CD4-positive, alpha-beta T cell (primary cell): ENCODE measurements at regions not wholly inside any gene's neighbourhood (a gene's known extent, or its start where the extent isn't known, plus 50 kb on each side); places are given as distances from the start of the nearest gene placed in this dataset.

Experiments
- ATAC-seq: fragments of 200-7000 bp; cut with Tn5 transposase; one replicate; pipeline ENCODE4 v1.10.0; 2022; ENCODE audit warnings: mild to moderate bottlenecking; ENCODE audit not compliant: poor library complexity
- CTCF ChIA-PET: fragments of 350-600 bp; sonication (Branson Sonifier 250); formaldehyde crosslinking; loops from one replicate; lab custom pipeline; 2021; ENCODE audit warnings: antibody characterized with exemption, inconsistent platforms; lab: Charles Lee
- POLR2A ChIA-PET: fragments of 350-600 bp; sonication (Branson Sonifier 250); formaldehyde crosslinking; loops from one replicate; lab custom pipeline; 2021; ENCODE audit warnings: antibody characterized with exemption, inconsistent platforms; lab: Charles Lee
- DNase-seq, 14 experiments: peaks; one replicate each; pipeline ENCODE4 v3.0.0-alpha.2; 2013 to 2020; ENCODE audit warnings: mixed read lengths in 2 of 14
- H3K27ac ChIP-seq, 2 donors: one replicate each; pipeline versions ENCODE4 v1.5.1 to v1.7.0; 2013; ENCODE audit warnings: low read length in 2 of 2, low read depth in 1 of 2, mild to moderate bottlenecking in 1 of 2
- H3K27me3 ChIP-seq, 2 experiments: 1 replicate in 1 of 2; 2 replicates in 1 of 2; pipeline versions ENCODE4 v1.6.1 to v1.7.0; 2013; ENCODE audit warnings: low read length in 2 of 2, control low read depth in 1 of 2, mild to moderate bottlenecking in 1 of 2, moderate library complexity in 1 of 2; ENCODE audit not compliant: insufficient read depth in 2 of 2, control insufficient read depth in 1 of 2
- H3K36me3 ChIP-seq: one replicate; pipeline ENCODE4 v1.6.1; 2013; ENCODE audit warnings: low read length, control low read depth; ENCODE audit not compliant: insufficient read depth
- H3K4me1 ChIP-seq: one replicate; pipeline ENCODE4 v1.6.1; 2013; ENCODE audit warnings: low read length, control low read depth; ENCODE audit not compliant: insufficient read depth
- H3K4me3 ChIP-seq: one replicate; pipeline ENCODE4 v1.5.1; 2013; ENCODE audit warnings: mild to moderate bottlenecking, low read length, moderate library complexity
- H3K9me3 ChIP-seq, 2 experiments: 1 replicate in 1 of 2; 2 replicates in 1 of 2; pipeline versions ENCODE4 v1.6.1 to v1.7.0; 2013; ENCODE audit warnings: low read length in 2 of 2, mild to moderate bottlenecking in 2 of 2, control low read depth in 1 of 2, moderate library complexity in 1 of 2; ENCODE audit not compliant: control insufficient read depth in 1 of 2, insufficient read depth in 1 of 2
- H3K27ac Mint-ChIP-seq: one replicate; pipeline ENCODE4 v1.8.0; 2020; ENCODE audit warnings: mixed read lengths
- H3K27me3 Mint-ChIP-seq: one replicate; pipeline ENCODE4 v1.8.0; 2021; ENCODE audit warnings: mixed read lengths
- H3K36me3 Mint-ChIP-seq: one replicate; pipeline ENCODE4 v1.8.0; 2021; ENCODE audit warnings: low read depth, mixed read lengths
- H3K4me1 Mint-ChIP-seq: one replicate; pipeline ENCODE4 v1.8.0; 2021; ENCODE audit warnings: low read depth, mixed read lengths
- H3K4me3 Mint-ChIP-seq: one replicate; pipeline ENCODE4 v1.8.0; 2020; ENCODE audit warnings: mild to moderate bottlenecking, mixed read lengths
- H3K9me3 Mint-ChIP-seq: one replicate; pipeline ENCODE4 v1.8.0; 2020; ENCODE audit warnings: mixed read lengths
- intact Hi-C, 2 experiments: fragments of 100-400 bp; cut with DNase I in 1 of 2; cut with micrococcal nuclease in 1 of 2; formaldehyde crosslinking; loops; one replicate each; pipeline versions ENCODE4 v1.15.1 to v1.9.0; 2023 to 2025; cut with DNase I, micrococcal nuclease
- TF ChIP-seq, protein P1 (sequence below): fragments of 200-600 bp; IDR thresholded peaks from one replicate; pipeline ENCODE4 v1.8.0; 2022; ENCODE audit warnings: antibody characterized with exemption, mild to moderate bottlenecking

DNA sequence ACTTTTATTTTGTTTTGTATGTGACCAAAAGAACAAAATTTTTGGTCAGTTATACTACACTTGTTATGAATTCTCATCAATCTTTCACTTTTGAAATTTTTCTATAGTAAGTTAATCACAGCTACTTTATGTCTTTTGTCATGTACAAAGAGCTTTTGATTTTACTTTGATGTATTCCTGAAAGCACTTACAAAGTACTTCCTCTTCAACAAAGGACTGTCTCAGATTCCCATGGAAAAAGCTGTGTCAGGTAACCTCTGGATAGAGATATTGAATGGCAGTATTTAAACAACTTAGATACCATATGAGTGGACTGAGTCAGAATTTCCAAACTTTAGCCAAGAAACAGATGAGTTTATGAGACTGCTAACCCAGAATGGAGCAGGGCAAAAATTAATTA is 689.3 kb upstream of the ATXN8OS start:
- ATAC-seq (no peak), DNase-seq (no peak)
- H3K4me1 ChIP-seq: no peaks in the 10 kb centered on the region
- H3K4me3 ChIP-seq: no peak overlapping the region
- Mint-ChIP-seq H3K4me3 (no peak overlapping the region), H3K27ac (no peak overlapping the region), H3K4me1 (no peaks in the 10 kb centered on the region), H3K27me3 (no peaks in the 10 kb centered on the region), H3K36me3 (no peaks in the 10 kb centered on the region), H3K9me3 (peaks cover 10% of the 10 kb centered on the region)
- TF ChIP-seq, protein P1, sequence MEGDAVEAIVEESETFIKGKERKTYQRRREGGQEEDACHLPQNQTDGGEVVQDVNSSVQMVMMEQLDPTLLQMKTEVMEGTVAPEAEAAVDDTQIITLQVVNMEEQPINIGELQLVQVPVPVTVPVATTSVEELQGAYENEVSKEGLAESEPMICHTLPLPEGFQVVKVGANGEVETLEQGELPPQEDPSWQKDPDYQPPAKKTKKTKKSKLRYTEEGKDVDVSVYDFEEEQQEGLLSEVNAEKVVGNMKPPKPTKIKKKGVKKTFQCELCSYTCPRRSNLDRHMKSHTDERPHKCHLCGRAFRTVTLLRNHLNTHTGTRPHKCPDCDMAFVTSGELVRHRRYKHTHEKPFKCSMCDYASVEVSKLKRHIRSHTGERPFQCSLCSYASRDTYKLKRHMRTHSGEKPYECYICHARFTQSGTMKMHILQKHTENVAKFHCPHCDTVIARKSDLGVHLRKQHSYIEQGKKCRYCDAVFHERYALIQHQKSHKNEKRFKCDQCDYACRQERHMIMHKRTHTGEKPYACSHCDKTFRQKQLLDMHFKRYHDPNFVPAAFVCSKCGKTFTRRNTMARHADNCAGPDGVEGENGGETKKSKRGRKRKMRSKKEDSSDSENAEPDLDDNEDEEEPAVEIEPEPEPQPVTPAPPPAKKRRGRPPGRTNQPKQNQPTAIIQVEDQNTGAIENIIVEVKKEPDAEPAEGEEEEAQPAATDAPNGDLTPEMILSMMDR: no peak
- H3K9me3 ChIP-seq: peaks cover 0 to 13% of the 10 kb centered on the region in 2 experiments
- intact Hi-C loops: no loop called here
- H3K27ac ChIP-seq: no peak overlapping the region
- no peaks in the 10 kb centered on the region for H3K36me3 ChIP-seq
- POLR2A ChIA-PET: no interaction called here
- H3K27me3 ChIP-seq: no peaks in the 10 kb centered on the region
- CTCF ChIA-PET: no interaction called here

DNA sequence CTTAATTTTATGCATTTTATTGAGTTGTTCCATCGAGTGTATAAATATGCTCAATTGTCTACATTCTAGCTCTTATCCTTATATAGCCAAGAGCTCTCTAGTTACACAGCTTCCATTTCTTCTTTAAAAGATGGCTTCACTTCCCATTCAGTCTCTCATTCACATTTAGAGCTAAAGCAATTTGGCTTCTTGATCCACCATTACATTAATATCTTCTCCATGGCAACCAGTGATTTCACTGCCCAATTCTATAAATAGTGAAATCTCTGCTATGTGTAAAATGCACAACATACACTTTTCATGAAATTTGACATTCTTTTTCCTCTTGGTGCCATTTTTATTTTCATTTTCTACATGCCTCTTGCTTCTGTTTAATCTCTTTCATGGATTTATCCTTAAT is 696.9 kb upstream of the ATXN8OS start:
- H3K4me3 Mint-ChIP-seq: no peak overlapping the region
- H3K27me3 ChIP-seq: no peaks in the 10 kb centered on the region
- no peak overlapping the region for H3K27ac ChIP-seq
- intact Hi-C loops: no loop called here
- H3K9me3 ChIP-seq: peaks cover 0 to 7% of the 10 kb centered on the region in 2 experiments
- H3K27ac Mint-ChIP-seq: no peak overlapping the region
- no peaks in the 10 kb centered on the region for H3K4me1 ChIP-seq
- peaks cover 15% of the 10 kb centered on the region for H3K9me3 Mint-ChIP-seq
- ChIA-PET CTCF (no interaction called here), POLR2A (no interaction called here)
- H3K36me3 Mint-ChIP-seq: no peaks in the 10 kb centered on the region
- DNase-seq (no peak), ATAC-seq (no peak)
- no peak overlapping the region for H3K4me3 ChIP-seq
- TF ChIP-seq, protein P1: no peak
- H3K4me1 Mint-ChIP-seq: no peaks in the 10 kb centered on the region
- H3K27me3 Mint-ChIP-seq: no peaks in the 10 kb centered on the region
- no peaks in the 10 kb centered on the region for H3K36me3 ChIP-seq

DNA sequence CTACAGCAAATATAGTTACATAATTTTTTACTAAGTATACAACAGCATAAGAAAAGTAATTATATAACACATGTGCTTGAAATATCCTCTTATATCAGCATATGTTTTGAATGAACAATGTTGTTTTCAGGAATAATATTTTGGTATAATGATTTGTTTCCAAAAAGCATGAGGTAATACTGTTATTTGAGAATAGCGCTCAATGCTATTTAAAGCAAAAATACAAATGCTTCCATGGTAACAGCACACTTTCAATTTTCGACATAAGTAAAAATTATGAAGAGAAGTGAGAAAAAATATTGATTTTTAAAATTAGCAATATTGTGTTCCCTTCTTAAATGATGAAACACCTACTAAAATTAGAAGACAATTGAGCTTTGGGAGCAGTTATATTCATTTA is 715.9 kb upstream of the ATXN8OS start:
- ChIA-PET POLR2A (no interaction called here), CTCF (no interaction called here)
- DNase-seq: no peak
- Mint-ChIP-seq H3K4me3 (no peak overlapping the region), H3K27ac (no peak overlapping the region), H3K27me3 (no peaks in the 10 kb centered on the region), H3K9me3 (peaks cover 15% of the 10 kb centered on the region), H3K36me3 (no peaks in the 10 kb centered on the region), H3K4me1 (no peaks in the 10 kb centered on the region)
- H3K4me3 ChIP-seq: no peak overlapping the region
- intact Hi-C loops: no loop called here
- no peaks in the 10 kb centered on the region for H3K4me1 ChIP-seq
- no peaks in the 10 kb centered on the region for H3K36me3 ChIP-seq
- no peak for ATAC-seq
- no peak overlapping the region for H3K27ac ChIP-seq
- peaks cover 0 to 4% of the 10 kb centered on the region in 2 experiments for H3K9me3 ChIP-seq
- no peaks in the 10 kb centered on the region for H3K27me3 ChIP-seq
- TF ChIP-seq, protein P1: no peak
